Uterus (tissue), 2 donors: ENCODE measurements at regions not wholly inside any gene's neighbourhood (a gene's known extent, or its start where the extent isn't known, plus 50 kb on each side); places are given as distances from the start of the nearest gene placed in this dataset.

Experiments
- CTCF ChIP-seq, 4 experiments: fragments of 200-600 bp in 2 of 4; fragments of 450-650 bp in 2 of 4; sonication (generic) in 2 of 4; IDR thresholded peaks; one replicate each; pipeline ENCODE4 v1.5.1; 2016 to 2019; ENCODE audit warnings: antibody characterized with exemption in 4 of 4, mild to moderate bottlenecking in 2 of 4, moderate library complexity in 1 of 4
- POLR2A ChIP-seq, 2 donors: fragments of 450-650 bp; IDR thresholded peaks; one replicate each; pipeline ENCODE4 v1.6.1; 2016; ENCODE audit warnings: antibody characterized with exemption in 2 of 2, mild to moderate bottlenecking in 1 of 2, moderate library complexity in 1 of 2

GRCh38 chr1:147824798-147825197 is 64.4 kb upstream of the GJA5 start:
- no peak for TF ChIP-seq POLR2A (IDR thresholded peaks at IDR 0.05)
- no peak for TF ChIP-seq CTCF (IDR thresholded peaks at IDR 0.05)
